RPMI7951 (cell line): ENCODE measurements at regions not wholly inside any gene's neighbourhood (a gene's known extent, or its start where the extent isn't known, plus 50 kb on each side); places are given as distances from the start of the nearest gene placed in this dataset.
A peak's percentile ranks its signal among the peaks of the same experiment; 100 is the strongest.
"Not testable (repeated sequence)": the region's sequence is repeated elsewhere in the genome, so short reads cannot be mapped to it uniquely, and the experiment has no call there.

ENCODE experiments used
- DNase-seq: peaks from one replicate; pipeline ENCODE4 v3.0.0-alpha.2; 2012; ENCODE audit warnings: low read depth

DNA sequence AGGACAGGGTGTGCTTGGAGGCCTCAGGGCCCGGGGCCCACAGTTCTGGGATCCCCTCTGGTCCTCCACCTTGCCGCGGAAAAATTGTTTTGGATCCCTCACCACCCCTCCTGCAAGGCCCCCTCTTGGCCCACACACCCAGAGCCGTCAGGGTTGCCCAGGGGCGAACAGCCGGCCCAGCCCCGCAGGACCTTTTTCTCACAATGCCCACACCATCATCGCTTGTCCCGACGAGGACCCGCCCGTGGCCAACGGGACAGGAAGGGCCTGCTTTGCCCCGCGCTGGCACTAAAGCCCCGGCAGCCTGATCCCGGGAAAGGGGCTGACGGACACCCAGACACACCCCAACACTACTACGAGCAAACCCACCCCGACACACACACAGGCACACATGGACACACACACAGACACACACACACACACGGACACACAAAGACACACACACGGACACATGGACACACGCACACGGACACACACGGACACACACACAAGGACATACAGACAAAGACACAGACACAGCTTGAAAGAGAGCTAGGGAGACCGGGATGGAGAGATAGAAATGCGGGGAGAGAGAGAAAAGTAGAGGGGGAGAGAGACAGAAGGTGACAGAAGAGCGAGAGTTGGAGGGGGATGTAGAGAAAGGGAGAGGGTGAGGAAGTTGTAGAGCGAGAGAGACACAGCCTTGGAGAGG lies 1493.5 kb upstream of the DEFB115 start:
- DNase-seq, result no peak

DNA sequence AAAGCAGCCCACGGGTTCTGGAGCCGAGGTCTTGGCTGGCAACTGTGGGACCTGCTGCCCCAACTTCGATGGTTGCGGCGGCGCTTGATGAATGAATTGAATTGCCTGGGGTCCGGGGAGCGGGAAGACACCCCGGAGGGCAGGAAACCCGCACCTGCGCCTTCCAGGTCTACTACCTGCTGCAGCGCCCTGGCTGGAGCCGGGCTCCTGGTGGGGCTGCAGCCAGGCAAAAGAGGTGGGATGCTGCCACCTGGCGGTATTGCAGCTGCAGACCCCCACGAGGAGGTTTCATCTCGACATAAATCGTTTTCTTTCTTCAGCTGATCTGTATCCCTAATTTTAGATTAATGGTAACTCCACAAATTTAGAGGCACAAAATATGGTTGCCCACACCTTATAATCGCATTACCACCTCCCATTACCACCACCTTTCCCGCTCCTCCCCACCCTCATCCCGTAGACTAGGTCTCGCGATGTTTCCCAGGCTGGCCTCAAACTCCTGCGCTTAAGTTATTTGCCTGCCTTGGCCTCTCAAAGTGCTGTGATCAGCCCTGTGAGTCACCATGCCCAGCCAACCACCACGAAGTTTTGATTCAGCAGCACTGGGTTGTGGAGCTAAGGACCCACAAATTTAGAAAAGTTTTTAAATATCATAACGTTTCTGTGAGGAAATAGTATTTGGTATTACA lies 1492.4 kb upstream of the DEFB115 start:
- peak; percentile 85 for DNase-seq

DNA sequence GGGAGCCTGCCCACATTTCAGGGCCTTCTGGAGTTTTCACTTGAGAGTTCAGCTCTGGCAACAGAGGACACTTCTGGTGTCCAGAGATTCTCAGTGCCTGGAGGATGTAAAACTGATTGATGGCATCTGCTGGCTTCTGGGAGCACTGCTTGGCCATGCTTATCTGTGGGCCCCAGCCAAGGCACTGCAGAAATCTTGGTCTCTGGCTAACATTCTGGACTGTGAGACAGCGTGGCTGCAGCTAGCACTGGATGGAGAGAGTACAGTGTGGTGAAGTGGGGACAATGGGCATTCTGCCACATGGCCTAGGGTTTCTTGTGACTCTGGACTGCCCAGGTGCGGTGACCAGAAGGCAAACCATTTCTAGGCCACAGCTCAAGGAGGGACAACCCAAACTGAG lies 1479.4 kb upstream of the DEFB115 start:
- DNase-seq, result not testable (repeated sequence)

GRCh38 chr20:29781217-29781616 lies 1476.2 kb upstream of the DEFB115 start:
- not testable (repeated sequence) for DNase-seq

GRCh38 chr20:29781891-29782290 lies 1475.6 kb upstream of the DEFB115 start:
- DNase-seq, result not testable (repeated sequence)

- not testable (repeated sequence) for DNase-seq
Measured at GRCh38 chr20:29787456-29787855, 1470.0 kb upstream of the DEFB115 start.

DNA sequence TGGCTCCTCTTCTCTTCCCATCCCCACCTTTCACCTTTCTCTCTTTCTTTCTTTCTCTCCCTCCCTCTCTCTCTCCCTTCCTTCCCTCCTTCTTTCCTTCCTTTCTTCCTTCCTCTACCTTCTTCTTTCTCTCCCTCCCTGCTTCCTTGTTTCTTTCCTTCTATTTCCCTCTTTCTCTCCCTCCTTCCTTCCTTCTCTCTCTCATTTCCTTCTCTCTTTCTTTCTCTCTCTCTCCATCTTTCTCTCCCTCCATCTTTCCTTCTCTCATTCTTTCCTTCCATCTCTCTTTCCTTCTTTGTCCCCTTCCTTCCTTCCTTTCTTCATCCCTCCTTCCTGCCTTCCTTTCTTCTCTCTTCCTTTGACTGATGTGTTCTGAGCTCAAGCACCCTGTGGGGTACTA lies 1467.0 kb upstream of the DEFB115 start:
- DNase-seq, result no peak

- DNase-seq, result not testable (repeated sequence)
Measured at GRCh38 chr20:29831508-29831907, 1426.0 kb upstream of the DEFB115 start.

DNA sequence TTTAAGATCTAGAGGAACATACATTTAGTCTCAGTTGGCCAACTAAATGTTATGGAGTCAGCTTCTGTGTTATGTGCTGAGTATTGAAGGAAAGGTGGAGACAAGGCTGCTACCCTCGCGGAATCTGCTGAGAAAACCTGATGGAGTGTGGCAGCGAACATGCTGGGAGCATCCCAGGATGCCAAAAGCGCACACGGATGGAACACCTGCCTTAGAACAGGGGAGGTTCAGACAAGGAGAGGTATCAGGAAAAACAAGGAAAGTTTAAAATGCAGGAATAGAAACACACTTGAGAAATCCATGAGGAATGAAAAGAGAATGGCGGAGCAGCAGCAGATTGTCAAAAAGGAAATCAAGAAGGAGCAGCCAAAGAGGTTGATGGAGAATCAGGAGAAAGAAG lies 1389.5 kb upstream of the DEFB115 start:
- not testable (repeated sequence) for DNase-seq

DNA sequence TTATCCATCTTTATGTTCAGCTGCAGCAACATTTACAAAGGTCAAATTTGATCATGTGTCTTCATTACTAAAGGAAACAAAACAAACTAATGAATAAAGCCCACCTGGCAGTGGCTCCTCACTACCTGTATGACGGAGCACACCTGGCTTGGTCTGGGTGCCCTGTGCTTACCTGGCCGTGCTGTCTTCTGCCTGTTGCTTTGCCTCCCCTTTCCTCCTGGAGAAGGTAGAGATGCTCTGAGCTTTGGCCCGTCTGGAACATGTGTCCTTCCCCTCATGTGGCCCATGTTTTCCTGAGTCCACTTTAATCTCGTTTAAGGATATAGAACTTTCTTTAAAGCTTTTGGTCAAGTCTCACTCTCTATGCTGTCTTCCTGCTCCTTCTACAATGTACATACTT lies 1388.8 kb upstream of the DEFB115 start:
- DNase-seq, result not testable (repeated sequence)

DNA sequence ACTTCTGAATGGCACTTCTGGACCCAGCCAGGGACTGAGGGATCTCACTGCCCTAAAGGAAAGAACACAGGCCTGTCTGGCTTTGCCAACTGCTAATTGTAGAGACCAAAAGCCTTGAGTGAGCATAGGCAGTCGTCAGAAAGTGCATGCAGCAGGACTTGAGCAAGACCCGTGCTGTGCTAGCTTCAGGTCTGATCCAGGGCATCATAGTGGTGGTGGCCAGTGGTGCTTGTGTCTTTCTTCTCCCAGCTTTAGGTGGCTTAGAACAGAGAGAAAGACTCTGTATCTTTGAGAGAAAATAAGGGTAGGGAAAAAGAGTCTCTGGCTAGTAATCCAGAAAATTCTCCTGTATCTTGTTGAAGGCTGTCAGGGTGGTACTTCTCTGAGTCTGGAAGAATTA lies 1385.6 kb upstream of the DEFB115 start:
- DNase-seq, result not testable (repeated sequence)

DNA sequence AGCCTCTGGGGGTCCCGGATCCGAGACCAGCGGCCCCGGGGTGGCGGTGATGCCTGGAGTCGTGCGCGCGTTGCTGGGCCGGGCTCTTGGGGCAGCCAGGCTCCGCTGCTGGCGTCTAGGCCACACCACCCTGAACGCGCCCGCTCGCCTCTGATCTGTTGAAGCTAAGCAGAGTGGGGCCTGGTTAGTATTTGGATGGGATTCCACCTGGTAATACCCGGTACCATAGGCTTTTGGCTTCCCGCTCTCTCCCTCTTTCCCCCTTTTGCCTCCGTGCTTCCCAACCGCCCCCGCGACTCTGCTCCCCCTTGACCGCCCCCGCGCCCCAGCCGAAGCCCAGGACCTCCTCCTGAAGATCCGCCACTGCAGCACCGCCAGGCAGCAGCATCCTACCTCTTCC lies 1383.5 kb upstream of the DEFB115 start:
- DNase-seq, result peak; percentile 45

- DNase-seq, result no peak
Measured at GRCh38 chr20:29874476-29875202, 1382.8 kb upstream of the DEFB115 start.

GRCh38 chr20:29875321-29876083 lies 1382.0 kb upstream of the DEFB115 start:
- DNase-seq, result not testable (repeated sequence)

- not testable (repeated sequence) for DNase-seq
Measured at GRCh38 chr20:29876084-29876910, 1381.2 kb upstream of the DEFB115 start.

DNA sequence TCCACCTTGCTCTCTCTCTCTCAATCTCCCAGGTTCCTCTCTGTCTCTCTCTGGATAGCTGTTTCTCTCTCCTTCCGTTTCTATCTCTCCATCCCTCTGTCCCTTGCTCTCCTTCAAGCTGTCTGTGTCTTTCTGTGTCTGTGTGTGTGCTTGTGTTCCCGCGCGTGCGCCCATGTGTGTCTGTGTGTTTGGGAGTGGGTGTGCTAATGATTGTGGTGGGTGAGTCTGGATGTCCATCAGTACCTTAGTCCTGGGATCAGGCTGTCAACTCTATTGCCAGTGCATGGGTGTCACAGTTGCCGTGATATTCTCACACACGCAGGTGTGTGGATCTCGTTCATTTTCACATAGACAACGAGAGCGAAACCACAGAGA lies 1380.6 kb upstream of the DEFB115 start:
- no peak for DNase-seq

DNA sequence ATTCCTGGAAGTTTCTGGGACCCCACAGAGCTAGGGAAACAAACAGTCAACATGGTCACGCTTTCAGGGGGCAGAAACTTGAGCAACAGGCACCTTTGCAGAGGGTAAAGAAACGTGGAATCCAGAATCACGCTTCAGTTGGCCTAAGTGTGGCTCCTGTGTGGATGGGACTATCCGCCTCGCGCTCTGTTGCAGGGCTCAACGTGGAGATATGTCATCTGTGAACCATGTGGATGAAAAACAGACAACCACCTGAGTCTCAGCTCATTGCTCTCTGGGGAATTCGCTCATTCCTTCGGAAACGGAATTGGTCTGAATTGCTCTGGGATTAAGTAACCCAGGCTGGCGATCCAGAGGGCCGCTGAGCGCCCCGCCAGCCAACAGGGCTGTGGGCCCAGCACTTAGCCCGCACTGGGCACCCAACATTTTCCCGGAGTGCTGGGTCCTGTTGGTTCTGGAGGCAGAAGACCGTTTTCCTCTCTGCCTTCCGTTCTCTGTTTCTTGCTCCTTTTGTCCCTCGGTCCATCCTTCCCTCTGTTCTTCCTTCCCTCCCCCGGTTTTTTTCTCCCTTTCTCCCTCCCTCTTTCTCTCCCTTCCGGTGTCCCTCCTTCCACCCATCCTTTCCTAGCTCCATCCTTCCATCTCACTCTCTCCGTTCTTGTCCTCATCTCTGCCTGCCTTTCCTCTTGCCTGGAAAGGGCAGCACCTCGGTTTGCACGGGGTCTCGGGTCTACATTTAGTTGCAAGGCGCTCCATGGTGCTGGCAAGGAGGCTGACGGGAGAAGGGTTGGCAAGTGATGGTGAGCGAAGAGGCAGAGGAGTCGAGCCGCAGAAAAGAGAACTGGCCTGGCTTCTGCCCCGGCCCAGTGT lies 1379.8 kb upstream of the DEFB115 start:
- DNase-seq, result not testable (repeated sequence)

DNA sequence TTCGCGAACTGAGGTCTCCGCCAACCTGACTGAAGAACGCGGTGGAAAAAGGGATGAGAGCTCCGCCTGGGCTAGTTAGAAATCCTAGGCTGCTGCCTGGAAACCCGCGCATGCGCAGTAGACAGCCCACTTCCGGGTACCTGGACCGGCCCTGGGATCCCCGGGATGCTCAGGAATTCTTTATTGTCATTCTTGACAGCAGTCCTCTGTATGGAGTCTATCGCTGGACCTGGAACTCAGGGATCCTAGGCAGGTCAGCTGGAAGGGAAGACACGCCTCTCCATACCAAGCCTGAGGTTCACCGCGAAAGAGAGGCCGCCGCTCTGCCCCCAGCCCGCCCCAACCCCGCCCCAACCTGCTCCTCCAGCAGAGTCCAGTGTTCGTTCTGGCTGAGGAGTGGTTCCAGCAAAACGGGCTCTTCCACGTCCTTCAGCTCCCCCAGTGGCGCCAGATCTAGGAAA lies 1379.2 kb upstream of the DEFB115 start:
- DNase-seq, result peak; percentile 49

- no peak for DNase-seq
Measured at GRCh38 chr20:29878777-29879442, 1378.6 kb upstream of the DEFB115 start.
